ENCODE measurements at regions not wholly inside any gene's neighbourhood (a gene's known extent, or its start where the extent isn't known, plus 50 kb on each side); places are given as distances from the start of the nearest gene placed in this dataset.

- no peak overlapping the region for H3K27ac Mint-ChIP-seq (ENCODE audit: unreplicated experiment)
- H3K4me3 ChIP-seq (ENCODE audit: low read depth, low read length) = no peak overlapping the region
- H3K4me1 Mint-ChIP-seq (ENCODE audit: low read depth, unreplicated experiment) = no peaks in the 10 kb centered on the region
- DNase-seq = no peak
- H3K9me3 ChIP-seq = peaks cover 5% of the 10 kb centered on the region; the same call in 1 of the 2 replicates
- BruUV-seq (replicated peaks) = no TSS peak
- no peaks in the 10 kb centered on the region for H3K36me3 ChIP-seq (ENCODE audit: control insufficient read depth, insufficient read depth, low read length)
- no peaks in the 10 kb centered on the region for H3K27me3 ChIP-seq (replicated peaks; ENCODE audit: control insufficient read depth, insufficient read depth, low read length)
- H3K4me1 ChIP-seq = no peaks in the 10 kb centered on the region
- H3K27me3 Mint-ChIP-seq (ENCODE audit: insufficient read depth, unreplicated experiment) = no peaks in the 10 kb centered on the region
- no peak overlapping the region for H3K4me3 Mint-ChIP-seq (ENCODE audit: unreplicated experiment)
- no peaks in the 10 kb centered on the region for H3K36me3 Mint-ChIP-seq (ENCODE audit: insufficient read depth, unreplicated experiment)
- TF ChIP-seq CTCF (IDR thresholded peaks at IDR 0.05; ENCODE audit: insufficient read depth in 1 of 2, low read depth in 1 of 2, low read length in 1 of 2, severe bottlenecking in 1 of 2, unreplicated experiment in 1 of 2) = no peak
- H3K9me3 Mint-ChIP-seq (ENCODE audit: unreplicated experiment) = peaks cover 21% of the 10 kb centered on the region
- ChIA-PET POLR2A (no interaction called here), CTCF (no interaction called here)
- intact Hi-C loops (cut with micrococcal nuclease; ENCODE audit: unreplicated experiment) = no loop called here
These were observed 208.7 kb downstream of the LIG4 start for GRCh38 chr13:108006619-108007018.

- Histone ChIP-seq H3K27me3 (replicated peaks; ENCODE audit: control insufficient read depth, insufficient read depth, low read length) (no peaks in the 10 kb centered on the region), H3K9me3 (peaks cover 5% of the 10 kb centered on the region; the same call in 1 of the 2 replicates), H3K4me3 (ENCODE audit: low read depth, low read length) (no peak overlapping the region), H3K36me3 (ENCODE audit: control insufficient read depth, insufficient read depth, low read length) (no peaks in the 10 kb centered on the region), H3K4me1 (no peaks in the 10 kb centered on the region)
- no TSS peak for BruUV-seq (replicated peaks)
- no peak for TF ChIP-seq CTCF (IDR thresholded peaks at IDR 0.05; ENCODE audit: insufficient read depth in 1 of 2, low read depth in 1 of 2, low read length in 1 of 2, severe bottlenecking in 1 of 2, unreplicated experiment in 1 of 2)
- POLR2A ChIA-PET = no interaction called here
- Mint-ChIP-seq H3K4me3 (ENCODE audit: unreplicated experiment) (no peak overlapping the region), H3K9me3 (ENCODE audit: unreplicated experiment) (peaks cover 11% of the 10 kb centered on the region), H3K4me1 (ENCODE audit: low read depth, unreplicated experiment) (no peaks in the 10 kb centered on the region), H3K27me3 (ENCODE audit: insufficient read depth, unreplicated experiment) (no peaks in the 10 kb centered on the region), H3K27ac (ENCODE audit: unreplicated experiment) (no peak overlapping the region), H3K36me3 (ENCODE audit: insufficient read depth, unreplicated experiment) (no peaks in the 10 kb centered on the region)
- no peak for DNase-seq
- intact Hi-C loops (cut with micrococcal nuclease; ENCODE audit: unreplicated experiment) = no loop called here
- CTCF ChIA-PET = no interaction called here
These were observed 210.1 kb downstream of the LIG4 start for GRCh38 chr13:108005231-108005630.

GRCh38 chr13:108003626-108004025 is 211.7 kb downstream of the LIG4 start:
- BruUV-seq (replicated peaks) = no TSS peak
- Mint-ChIP-seq H3K36me3 (ENCODE audit: insufficient read depth, unreplicated experiment) (no peaks in the 10 kb centered on the region), H3K27me3 (ENCODE audit: insufficient read depth, unreplicated experiment) (no peaks in the 10 kb centered on the region), H3K27ac (ENCODE audit: unreplicated experiment) (no peak overlapping the region), H3K4me1 (ENCODE audit: low read depth, unreplicated experiment) (no peaks in the 10 kb centered on the region), H3K9me3 (ENCODE audit: unreplicated experiment) (peaks cover under 1% of the 10 kb centered on the region), H3K4me3 (ENCODE audit: unreplicated experiment) (no peak overlapping the region)
- Histone ChIP-seq H3K4me1 (no peaks in the 10 kb centered on the region), H3K36me3 (ENCODE audit: control insufficient read depth, insufficient read depth, low read length) (no peaks in the 10 kb centered on the region), H3K27me3 (replicated peaks; ENCODE audit: control insufficient read depth, insufficient read depth, low read length) (no peaks in the 10 kb centered on the region), H3K4me3 (ENCODE audit: low read depth, low read length) (no peak overlapping the region), H3K9me3 (no peaks in the 10 kb centered on the region; the same call in 1 of the 2 replicates)
- CTCF ChIA-PET = no interaction called here
- POLR2A ChIA-PET = no interaction called here
- no peak for TF ChIP-seq CTCF (IDR thresholded peaks at IDR 0.05; ENCODE audit: insufficient read depth in 1 of 2, low read depth in 1 of 2, low read length in 1 of 2, severe bottlenecking in 1 of 2, unreplicated experiment in 1 of 2)
- intact Hi-C loops (cut with micrococcal nuclease; ENCODE audit: unreplicated experiment) = no loop called here
- no peak for DNase-seq
